Medulla oblongata (tissue), 1 donor: ENCODE measurements at regions not wholly inside any gene's neighbourhood (a gene's known extent, or its start where the extent isn't known, plus 50 kb on each side); places are given as distances from the start of the nearest gene placed in this dataset.

Experiments used
- DNase-seq: peaks from one replicate; pipeline ENCODE4 v3.0.0-alpha.2; 2015; ENCODE audit errors: extremely low spot score

DNA sequence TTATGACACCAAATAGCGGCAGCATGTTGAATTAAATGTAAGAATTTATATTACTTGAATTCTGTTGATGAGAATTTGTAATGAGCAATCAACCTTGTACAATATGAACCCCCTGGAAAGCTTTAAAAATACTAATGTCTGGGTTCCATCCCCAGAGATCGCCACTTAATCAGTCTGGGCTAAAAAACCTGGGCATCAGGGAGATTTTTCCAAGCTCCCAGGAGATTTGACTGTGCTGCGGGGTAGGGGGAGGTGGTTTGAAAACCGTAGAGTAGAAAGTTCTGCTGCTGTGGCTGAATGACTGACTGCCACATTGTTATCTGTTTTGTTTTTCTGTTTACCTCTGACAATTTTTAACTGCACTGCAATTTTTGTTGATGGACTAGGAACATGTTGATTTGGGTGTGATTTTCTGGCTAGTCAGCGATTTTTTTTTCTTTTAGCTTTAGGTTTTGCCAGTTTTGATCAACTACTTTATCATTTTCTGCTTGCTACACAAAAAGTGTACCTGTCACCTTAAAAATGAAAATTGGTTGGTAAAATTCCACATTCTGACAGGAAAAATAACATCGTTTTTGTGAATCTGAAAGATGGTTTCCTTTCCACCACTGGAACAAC, 79.3 kb downstream of the PCTP start:
- no peak for DNase-seq

DNA sequence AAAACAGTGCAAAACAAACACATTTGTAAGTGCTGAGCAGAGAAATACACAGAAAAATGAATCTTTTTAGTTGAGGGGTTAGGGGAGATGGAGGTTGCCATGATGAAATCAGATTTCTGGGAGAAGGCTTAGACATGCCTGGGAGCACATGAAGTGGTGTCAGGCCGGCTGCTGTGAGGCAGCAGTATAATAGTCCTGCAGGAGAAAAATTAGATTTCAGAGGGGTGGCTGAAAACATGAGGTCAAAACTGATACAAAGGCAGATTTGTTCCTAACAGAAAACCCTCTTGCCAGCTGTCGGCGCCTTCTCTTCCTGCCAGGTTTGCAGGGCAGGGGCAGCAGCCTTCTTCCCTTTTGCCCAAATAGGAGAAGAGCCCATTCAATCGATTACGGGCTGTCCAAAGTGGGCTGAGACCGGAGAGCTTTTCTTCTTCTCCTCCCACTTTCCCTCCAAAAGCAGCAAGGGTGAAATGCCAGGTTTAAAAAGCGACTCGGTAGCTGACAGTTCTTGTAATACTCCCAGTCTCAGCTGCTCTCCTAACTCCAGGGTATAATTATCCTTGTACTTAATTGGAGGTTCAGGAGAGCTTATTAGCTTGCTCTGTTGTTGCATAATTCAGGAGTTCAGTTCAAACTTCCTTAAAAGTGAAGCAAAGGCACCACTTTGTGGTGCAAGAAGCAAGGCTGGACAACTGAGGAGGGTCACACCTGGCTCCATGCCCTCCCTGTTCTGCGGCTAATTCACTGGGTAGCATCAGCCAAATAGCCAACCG, 80.0 kb downstream of the PCTP start:
- no peak for DNase-seq

DNA sequence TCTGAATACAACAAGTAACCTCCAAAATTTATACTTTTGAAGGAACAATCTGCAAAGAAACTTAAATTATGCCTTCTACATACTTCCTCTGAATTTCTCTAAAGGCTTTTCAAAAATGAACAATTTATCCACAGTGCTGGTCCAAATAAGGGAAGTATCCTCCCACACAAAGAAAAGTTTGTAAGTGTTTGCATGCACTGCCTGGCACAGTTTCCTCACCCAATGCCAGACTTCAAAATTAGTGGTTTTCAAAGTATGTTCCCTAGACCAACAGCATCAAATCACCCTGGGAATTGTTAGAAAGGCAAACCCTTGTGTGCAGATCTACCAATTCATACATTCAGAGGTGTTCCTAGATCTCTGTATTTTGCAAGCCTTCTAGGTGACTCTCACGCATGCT, 82.5 kb downstream of the PCTP start:
- DNase-seq = no peak

DNA sequence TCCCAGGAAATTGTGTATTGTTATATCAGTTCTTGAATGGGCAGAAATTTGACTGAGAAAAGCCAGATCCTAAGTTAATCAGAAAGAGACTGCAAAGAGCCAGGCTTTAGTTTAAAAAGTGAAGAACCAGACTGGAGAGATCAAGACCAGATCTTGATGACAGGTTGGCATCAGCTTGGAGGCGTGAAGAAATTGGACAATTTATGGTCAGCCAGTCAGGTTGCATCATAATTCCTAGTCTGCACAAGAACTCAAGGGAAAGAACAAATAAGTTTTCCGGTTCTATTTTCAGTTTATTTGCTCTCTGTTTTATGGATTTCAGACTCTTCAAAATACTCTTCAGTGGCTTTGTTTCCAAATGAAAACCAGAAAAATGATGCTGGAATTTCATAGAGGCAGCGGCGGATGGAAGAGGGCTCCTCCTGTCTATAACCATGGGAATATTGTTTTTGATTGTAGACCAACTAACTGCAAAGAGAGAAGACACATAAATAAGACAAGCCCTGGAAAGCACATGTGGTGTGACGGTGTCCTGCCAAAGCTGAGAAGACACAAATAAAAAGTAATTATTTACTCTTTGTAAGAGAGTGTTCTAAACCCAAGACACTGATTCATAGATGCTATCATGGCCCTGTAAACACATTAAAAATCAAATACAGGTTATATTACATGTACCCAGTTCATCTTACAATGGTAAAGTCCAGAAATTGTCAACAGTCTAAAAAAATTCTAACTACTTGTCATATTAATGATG, 91.7 kb downstream of the PCTP start:
- DNase-seq = no peak

DNA sequence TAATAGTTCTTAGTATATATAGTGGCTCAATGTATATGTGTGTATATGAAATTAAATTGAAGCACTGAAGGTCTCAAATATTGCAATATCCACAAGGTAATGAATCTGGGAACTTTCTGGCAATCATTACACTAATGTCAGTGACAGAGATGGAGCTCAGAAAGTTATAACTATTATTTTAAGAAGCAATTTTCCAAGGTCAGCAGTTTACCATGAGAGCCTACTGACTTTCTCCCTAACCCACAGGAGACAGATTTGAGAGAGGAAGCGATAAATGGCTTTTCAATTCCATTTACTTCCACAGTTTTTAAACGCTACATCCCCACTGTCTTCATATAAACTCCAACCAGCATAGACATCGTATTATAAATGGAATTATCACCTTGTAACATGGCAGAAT, 92.9 kb downstream of the PCTP start:
- DNase-seq = no peak

DNA sequence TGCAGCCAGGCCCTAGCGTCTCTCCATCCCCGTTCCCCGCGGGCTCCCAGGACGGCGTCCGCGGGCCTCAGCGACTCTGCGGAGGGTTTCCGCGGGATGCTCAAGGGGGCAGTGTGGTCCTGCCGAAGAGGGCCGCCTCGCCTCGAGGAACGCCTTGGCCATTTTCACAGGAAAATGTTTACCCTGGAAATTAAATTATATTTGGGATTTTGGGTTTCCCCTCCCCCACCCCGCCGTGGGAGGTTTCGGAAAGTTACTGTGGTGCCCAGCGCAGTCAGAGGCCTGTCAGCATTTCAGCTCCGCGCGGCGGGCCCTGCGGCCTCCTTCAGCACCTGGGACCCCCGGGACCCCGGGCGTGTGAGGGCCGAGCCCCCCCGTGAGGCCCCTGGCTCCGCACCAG, 94.5 kb downstream of the PCTP start:
- DNase-seq = peak; percentile 34

DNA sequence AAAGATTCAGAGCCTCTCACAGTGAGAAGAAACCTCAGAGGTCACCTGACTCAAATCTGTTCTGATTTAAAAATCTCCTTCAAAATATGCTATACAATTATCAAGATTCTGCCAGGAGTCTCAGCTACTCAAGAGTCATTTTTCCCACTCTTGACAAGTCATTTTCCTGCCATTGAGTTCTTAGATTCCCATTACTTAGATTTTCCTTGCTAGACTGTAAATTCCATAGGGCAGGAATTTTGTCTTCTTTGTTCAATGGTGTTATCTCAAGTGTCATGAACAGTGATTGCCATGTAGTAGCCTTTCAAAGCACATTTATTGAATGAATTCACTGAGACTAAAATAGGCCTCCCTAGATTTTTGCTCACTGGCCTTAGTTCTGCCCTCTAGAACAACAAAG, 95.9 kb downstream of the PCTP start:
- no peak for DNase-seq

DNA sequence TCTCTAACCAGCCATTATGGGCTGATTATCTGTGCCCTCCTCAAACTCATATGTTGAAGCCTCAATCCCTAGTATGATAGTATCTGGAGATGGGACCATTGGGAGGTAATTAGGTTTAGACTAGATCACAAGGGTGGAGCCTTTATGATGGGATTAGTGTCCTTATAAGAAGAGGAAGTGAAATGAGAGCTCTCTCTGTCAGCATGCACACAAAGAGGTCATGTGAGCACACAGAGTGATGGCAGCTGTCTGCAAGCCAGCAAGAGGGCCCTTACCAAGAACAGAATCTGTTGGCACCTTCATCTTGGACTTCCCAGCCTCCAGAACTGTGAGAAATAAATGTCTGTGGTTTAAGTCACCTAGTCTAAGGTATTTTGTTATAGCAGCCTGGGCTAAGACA, 101.9 kb downstream of the PCTP start:
- DNase-seq = no peak

DNA sequence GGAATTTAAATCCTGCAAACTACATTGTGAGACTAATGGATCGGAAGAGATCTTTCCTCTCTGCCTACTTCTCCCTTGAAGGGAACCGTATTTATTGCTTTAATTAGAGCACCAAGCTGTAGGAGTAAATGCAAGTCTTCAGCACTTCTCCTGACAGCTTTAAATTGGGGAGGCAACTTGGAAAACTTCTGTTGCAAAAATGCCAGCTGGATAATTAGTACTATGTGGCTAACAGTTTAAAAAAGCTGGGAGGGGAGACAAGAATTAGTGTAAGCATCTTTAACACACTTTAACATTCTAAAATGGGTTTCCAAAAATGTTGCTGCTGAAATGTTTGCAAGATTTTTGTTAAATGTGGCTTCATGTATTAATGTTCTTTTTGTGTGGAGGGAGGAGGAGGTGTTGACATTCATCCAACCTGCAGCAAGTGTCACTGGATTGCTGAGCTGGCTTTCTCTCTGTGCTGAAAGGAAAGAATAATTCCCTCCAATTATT, 108.5 kb downstream of the PCTP start:
- no peak for DNase-seq

DNA sequence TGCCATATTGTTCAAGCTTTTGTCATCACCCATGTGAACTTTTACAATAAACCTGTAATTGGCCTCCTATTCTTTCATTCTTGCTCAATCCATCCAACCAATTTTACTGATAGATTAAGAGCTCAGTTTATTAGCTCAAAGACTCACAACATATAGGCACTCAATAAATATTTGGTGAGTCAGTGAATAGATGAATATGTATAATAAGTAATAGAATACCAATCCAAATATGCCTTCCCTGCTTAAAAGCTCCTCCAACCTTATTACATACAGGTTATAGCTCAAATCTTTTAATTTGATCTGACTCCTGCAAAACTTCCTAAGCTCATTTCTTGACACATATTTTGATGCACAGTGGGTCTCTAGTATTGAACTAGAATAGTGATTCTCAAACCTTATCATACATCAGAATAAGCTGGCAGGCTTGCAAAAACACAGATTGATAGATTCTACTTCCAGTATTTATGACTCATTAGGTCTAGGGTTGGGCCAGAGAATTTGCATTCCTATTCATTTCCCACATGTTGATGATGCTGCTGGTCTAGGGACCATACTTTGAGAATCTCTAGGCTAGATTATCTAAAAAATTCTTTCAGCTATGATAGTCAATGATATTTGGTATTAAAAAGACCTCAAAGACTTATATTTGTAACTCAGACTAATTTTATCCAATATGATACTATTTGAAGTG, 114.4 kb downstream of the PCTP start:
- no peak for DNase-seq

DNA sequence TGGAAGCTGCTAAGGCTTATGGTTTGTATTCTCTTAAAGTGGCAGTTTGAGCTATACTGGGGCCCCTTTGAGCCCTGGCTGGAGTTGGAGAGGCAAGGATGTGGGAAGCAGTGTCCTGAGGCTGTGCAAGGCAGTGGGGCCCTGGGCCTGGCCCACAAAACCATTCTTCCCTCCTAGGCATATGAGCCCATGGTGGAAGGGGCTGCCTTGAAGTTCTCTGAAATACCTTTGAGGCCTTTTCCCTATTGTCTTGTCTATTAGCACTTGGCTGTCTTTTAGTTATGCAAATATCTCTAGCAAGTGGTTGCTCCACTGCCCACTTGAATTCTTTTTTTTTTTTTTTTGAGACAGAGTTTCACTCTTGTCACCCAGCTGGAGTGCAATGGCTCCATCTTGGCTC, 119.2 kb downstream of the PCTP start:
- DNase-seq = no peak

DNA sequence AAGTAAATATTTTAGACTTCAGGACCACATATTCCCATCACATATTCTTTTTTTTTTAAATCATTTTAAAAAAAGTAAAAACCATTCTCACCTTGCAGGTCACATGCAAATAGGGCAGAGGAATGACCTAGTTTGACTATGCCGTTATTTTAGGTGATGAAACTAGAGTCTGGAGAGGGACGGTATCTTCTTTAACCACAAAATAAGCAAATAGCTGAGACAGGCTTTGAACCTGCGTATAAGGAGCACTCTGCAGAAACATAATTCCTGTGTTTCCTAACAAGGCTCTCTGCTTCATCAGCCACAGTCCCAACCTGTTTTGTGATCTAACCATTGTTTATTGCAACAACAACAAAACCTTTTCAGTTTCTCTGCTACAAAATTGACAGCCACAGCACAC, 121.5 kb downstream of the PCTP start:
- no peak for DNase-seq

DNA sequence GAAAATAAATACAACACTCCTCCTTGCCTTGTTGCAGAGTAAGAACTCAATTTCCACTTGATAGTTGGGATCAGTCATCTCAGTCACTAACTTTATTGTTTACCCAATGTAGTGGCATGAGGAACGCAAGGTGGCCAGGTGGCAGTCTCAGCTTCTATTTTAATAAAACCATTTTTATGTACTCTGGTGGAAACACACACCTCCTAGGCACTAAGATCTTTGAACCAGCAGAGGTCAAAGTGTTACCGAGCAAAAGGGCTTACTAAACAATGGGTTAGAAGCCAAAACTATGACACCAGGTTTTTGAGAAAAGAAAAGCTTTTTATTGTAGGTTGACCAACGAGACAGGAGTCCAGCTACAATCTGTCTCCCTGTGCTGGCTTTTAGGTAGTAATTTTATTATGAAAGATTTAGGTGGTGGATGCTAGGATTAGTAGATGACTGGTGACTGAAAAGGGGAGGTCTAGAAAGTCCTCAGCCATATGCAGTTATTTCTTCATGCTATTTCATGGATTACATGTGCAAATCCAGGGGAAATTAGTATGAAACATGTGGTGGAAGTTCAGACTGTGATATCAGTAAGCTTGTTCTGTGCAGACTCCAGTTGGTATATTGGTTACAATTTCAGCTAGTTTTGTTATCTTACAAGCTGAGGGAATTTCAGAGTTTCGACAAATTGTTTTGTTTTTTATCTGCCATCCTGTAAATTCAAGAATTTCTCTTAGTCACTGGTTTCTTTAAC, 122.3 kb downstream of the PCTP start:
- DNase-seq = no peak

DNA sequence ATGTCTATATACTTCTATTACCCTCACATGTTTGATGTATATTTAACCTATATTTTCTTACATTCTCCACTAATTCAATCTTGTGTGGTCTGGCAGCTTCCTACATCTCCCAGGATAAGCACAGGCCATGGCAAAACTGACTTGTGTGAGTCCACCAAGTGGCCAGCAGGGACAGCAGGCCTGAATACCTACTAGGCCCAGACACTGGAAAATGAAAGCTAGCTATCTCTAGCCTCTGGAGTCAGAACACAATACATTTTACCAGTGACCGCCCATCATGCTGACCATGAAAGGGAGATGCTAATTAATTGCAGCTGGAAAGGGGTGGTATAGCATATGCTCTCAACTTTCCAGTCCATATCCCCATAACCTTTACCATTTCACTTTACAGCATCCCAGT, 132.3 kb downstream of the PCTP start:
- no peak for DNase-seq

DNA sequence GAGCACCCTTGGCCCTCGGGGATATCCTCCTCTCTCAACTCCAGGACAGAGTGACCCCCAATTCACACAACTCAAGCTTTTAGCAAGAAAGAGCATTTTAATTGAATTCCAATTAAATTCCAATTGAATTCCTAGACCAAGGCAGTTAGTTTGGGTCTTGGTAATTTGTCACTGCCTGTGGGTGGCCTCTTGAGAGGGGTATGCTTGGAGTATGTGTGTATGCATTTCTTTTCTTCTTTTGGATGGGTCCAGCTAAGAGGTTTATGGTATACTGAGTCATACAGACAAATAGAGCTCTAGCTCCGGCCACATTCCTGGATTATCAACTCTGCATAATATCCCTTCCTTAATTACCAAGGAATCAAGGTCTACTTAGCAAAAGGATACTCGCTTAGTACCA, 136.7 kb downstream of the PCTP start:
- no peak for DNase-seq

DNA sequence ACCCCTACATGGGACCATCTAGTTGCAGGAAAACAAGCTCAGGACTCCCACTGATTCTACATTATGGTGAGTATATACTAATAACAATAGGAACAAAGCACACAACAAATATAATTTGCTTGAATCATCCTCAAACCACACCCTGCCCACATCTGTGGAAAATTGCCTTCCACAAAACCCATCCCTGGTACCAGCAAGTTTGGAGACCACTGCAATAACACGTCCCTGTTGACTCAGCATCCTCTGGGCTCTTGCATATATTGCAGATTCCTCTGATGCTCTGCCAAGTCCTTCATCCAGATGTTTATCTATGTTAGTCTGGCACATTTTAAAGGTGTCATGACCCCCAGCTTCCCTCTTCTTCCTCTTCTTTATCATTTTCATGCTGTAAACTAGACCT, 138.4 kb downstream of the PCTP start:
- DNase-seq = no peak

DNA sequence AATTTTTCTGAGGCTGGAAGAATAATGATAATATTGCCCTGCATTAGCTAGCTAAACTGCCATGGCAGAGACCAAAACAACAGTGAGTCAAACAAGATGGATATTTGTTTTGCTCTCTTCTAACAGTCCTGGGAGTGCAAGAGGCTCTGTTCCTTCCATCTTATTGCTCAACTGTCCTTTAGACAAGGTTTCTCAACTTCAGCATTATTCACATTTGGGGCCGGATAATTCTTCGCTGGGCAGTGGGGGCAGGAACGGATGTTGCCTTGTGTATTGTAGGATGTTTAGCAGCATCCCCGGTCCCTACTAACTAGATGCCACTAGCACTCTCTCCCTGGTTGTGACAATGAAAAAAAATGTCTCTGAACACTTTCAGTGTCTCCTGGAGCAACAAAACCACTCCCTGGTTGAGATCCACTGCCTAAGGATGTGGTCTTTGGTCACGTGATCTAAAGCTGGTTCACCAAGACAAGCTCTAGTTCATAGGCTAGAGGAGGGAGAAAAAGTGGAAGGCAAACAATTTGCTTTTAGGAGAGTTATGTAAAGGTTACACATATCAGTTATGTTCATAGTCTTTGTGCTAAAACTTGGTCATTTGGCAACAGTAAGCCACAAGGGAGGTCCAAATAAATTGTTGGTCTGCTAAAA, 144.4 kb downstream of the PCTP start:
- no peak for DNase-seq

DNA sequence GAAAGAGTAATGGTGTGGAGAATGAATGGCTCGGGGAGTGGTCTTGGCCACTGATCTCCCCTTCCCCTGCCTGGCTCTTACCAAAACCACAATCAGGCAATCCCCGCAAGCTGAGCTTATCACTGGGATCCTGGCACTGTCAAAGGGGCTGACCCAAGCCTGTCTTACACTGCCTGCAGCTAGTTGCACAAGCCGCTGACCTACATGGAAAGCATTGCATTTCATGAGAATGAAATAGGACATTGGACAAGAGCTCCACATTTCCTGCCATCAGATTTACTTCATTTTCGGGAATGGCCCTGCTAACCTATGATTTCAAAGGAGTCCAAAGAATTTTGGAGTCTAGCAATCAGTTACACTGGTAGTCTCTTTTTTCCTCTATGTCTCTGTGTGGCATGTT, 146.4 kb downstream of the PCTP start:
- no peak for DNase-seq

DNA sequence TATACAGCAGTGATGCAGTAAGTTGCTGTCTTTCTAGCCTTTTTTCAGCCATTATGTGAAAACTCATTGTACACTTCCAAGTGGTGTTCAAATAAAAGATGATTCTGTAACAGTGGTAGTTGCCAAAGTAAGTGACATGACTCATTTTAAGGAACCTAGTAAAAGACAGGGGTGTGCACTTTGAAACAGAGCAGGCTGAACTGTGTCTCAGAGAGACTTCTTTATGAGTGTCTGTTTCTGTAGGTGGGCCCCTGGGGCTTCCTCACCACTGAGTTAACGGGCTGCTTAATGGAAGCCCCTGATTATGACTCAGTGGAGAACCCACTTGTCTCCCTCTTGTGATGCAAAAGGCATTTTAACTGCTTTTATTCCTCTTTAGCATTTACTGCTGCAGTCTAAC, 147.3 kb downstream of the PCTP start:
- no peak for DNase-seq

DNA sequence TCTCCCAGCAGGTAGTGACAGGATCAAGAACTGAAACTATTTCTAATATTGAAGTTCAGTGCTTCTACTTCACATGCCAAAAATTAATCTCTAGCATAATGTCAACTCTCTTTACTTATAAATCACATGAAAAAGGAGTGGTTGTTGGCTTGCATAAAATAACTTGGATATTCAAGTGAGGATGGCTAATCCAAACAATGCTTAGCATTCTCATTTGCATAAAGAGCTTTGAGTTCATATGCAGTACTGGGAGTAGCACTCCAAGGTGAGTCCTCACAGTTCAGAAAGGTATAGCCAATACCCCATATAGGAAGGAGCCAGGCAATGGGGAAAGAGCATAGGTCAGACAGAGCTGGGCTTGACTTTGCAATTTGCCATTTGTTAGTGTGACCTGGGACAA, 149.3 kb downstream of the PCTP start:
- no peak for DNase-seq

DNA sequence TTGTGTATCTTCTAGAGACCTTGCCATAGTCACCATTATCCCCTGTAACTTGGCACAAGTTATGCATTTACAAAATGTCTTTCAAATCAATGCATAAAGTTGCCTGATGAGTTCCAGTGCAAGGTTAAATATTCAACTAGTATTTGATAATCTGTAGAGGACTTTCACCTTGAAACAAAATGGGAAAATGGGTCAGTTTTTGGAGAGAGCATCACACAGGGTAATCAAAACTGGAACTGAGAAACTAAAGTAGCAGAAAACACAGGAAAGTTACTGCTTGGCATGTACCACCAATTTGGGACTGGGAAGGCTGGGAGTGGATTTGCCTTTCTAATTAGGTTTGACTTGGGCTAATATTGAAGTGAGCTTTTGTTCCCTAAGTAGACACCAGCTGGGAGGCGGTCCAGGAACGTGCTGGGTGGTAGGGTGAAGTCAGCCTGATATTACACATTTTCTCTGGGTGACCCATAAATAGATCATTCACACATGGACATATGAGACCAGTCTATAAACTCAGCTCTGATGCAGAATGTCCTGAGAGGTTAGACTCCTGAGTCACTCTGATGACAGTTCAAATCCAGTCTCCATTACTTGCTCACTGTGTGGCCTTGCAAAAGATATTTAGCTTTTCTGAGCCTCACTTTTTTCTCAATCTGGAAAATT, 152.3 kb downstream of the PCTP start:
- DNase-seq = no peak
